ENCODE measurements at regions not wholly inside any gene's neighbourhood (a gene's known extent, or its start where the extent isn't known, plus 50 kb on each side); places are given as distances from the start of the nearest gene placed in this dataset.
"Not testable (repeated sequence)": the region's sequence is repeated elsewhere in the genome, so short reads cannot be mapped to it uniquely, and the experiment has no call there.

- DNase-seq: no peak
Measured at GRCh38 chr11:90330632-90331031, 107.8 kb upstream of the CHORDC1 start.

GRCh38 chr11:90329043-90329442, 106.2 kb upstream of the CHORDC1 start:
- no peak for DNase-seq

- DNase-seq: no peak
Measured at GRCh38 chr11:90326647-90327046, 103.8 kb upstream of the CHORDC1 start.

GRCh38 chr11:90323289-90323688, 100.4 kb upstream of the CHORDC1 start:
- DNase-seq: no peak

GRCh38 chr11:90321018-90321417, 98.2 kb upstream of the CHORDC1 start:
- DNase-seq: no peak

GRCh38 chr11:90318651-90319050, 95.8 kb upstream of the CHORDC1 start:
- DNase-seq: no peak

GRCh38 chr11:90310210-90310609, 87.4 kb upstream of the CHORDC1 start:
- DNase-seq: no peak

- DNase-seq: no peak
Measured at GRCh38 chr11:90309693-90310092, 86.8 kb upstream of the CHORDC1 start.

- DNase-seq: no peak
Measured at GRCh38 chr11:90294526-90294925, 71.7 kb upstream of the CHORDC1 start.

GRCh38 chr11:90294091-90294490, 71.2 kb upstream of the CHORDC1 start:
- DNase-seq: no peak

GRCh38 chr11:90288212-90288821, 65.5 kb upstream of the CHORDC1 start:
- peak; percentile 61 for DNase-seq

- no peak for DNase-seq
Measured at GRCh38 chr11:90286640-90287039, 63.8 kb upstream of the CHORDC1 start.

- no peak for DNase-seq
Measured at GRCh38 chr11:90284171-90284570, 61.3 kb upstream of the CHORDC1 start.

- DNase-seq: not testable (repeated sequence)
Measured at GRCh38 chr11:90282551-90283071, 59.8 kb upstream of the CHORDC1 start.

- DNase-seq: no peak
Measured at GRCh38 chr11:90274362-90274761, 51.5 kb upstream of the CHORDC1 start.

All from NCI-H1105 treated with DMSO at 0.1 percent for 48 hours (cell line).